Activated naive CD4-positive, alpha-beta T cell treated with anti-CD3 and anti-CD28 coated beads, Interleukin-2, amount 10 ng/mL, durations not matched to agents 7 days and 5 days (primary cell): ENCODE measurements at regions not wholly inside any gene's neighbourhood (a gene's known extent, or its start where the extent isn't known, plus 50 kb on each side); places are given as distances from the start of the nearest gene placed in this dataset.

Source experiments
- CTCF ChIA-PET: fragments of 350-600 bp; sonication (Branson Sonifier 250); formaldehyde crosslinking; loops from one replicate; lab custom pipeline; 2021; ENCODE audit warnings: antibody characterized with exemption; lab: Charles Lee
- DNase-seq: peaks from one replicate; pipeline ENCODE4 v3.0.0-alpha.2; 2020
- H3K27ac Mint-ChIP-seq: one replicate; pipeline ENCODE4 v1.8.0; 2021; ENCODE audit warnings: mild to moderate bottlenecking, moderate library complexity, mixed read lengths
- H3K27me3 Mint-ChIP-seq: one replicate; pipeline ENCODE4 v1.8.0; 2021; ENCODE audit warnings: mild to moderate bottlenecking, mixed read lengths
- H3K36me3 Mint-ChIP-seq: one replicate; pipeline ENCODE4 v1.8.0; 2021; ENCODE audit warnings: mixed read lengths
- H3K4me1 Mint-ChIP-seq: one replicate; pipeline ENCODE4 v1.8.0; 2021; ENCODE audit warnings: mixed read lengths
- H3K4me3 Mint-ChIP-seq: one replicate; pipeline ENCODE4 v1.8.0; 2021; ENCODE audit warnings: mild to moderate bottlenecking, moderate library complexity, mixed read lengths
- H3K9me3 Mint-ChIP-seq: one replicate; pipeline ENCODE4 v1.8.0; 2021; ENCODE audit warnings: mixed read lengths

- peak overlapping the region; percentile 98 for H3K27ac Mint-ChIP-seq
- CTCF ChIA-PET: no interaction called here
- H3K4me1 Mint-ChIP-seq: peaks cover 81% of the 10 kb centered on the region
- peak; percentile 64 for DNase-seq
- peaks cover 13% of the 10 kb centered on the region for H3K36me3 Mint-ChIP-seq
- no peak overlapping the region for H3K4me3 Mint-ChIP-seq
- peaks cover 8% of the 10 kb centered on the region for H3K9me3 Mint-ChIP-seq
- peaks cover 9% of the 10 kb centered on the region for H3K27me3 Mint-ChIP-seq
Observed at GRCh38 chr1:114342376-114342775, 168.6 kb downstream of the TRIM33 start.

- Mint-ChIP-seq H3K27me3 (peaks cover 9% of the 10 kb centered on the region), H3K4me1 (peaks cover 76% of the 10 kb centered on the region), H3K36me3 (peaks cover 13% of the 10 kb centered on the region), H3K27ac (peak overlapping the region; percentile 98), H3K9me3 (peaks cover 8% of the 10 kb centered on the region), H3K4me3 (no peak overlapping the region)
- CTCF ChIA-PET: interaction anchor here (1.1 kb wide), 2 partner anchors 12 to 87 kb away, joined by 3 to 4 read pairs; no protein-coding TSS in a partner anchor
- no peak for DNase-seq
Observed at GRCh38 chr1:114341856-114342255, 169.1 kb downstream of the TRIM33 start.

- H3K27me3 Mint-ChIP-seq: peaks cover 5% of the 10 kb centered on the region
- H3K4me3 Mint-ChIP-seq: peak overlapping the region; percentile 32
- H3K36me3 Mint-ChIP-seq: peaks cover 13% of the 10 kb centered on the region
- peaks cover 71% of the 10 kb centered on the region for H3K4me1 Mint-ChIP-seq
- CTCF ChIA-PET: interaction anchor here (1.1 to 1.2 kb wide), 3 partner anchors 8 to 87 kb away, joined by 3 to 4 read pairs (median 3); no protein-coding TSS in a partner anchor
- H3K27ac Mint-ChIP-seq: peak overlapping the region; percentile 98
- peak; percentile 76 for DNase-seq
- H3K9me3 Mint-ChIP-seq: peaks cover 8% of the 10 kb centered on the region
Observed at GRCh38 chr1:114341299-114341698, 169.7 kb downstream of the TRIM33 start.

GRCh38 chr1:114340892-114341291, 170.1 kb downstream of the TRIM33 start:
- H3K27ac Mint-ChIP-seq: peak overlapping the region; percentile 98
- H3K9me3 Mint-ChIP-seq: peaks cover 8% of the 10 kb centered on the region
- peaks cover 69% of the 10 kb centered on the region for H3K4me1 Mint-ChIP-seq
- no peak for DNase-seq
- H3K36me3 Mint-ChIP-seq: peaks cover 13% of the 10 kb centered on the region
- H3K27me3 Mint-ChIP-seq: peaks cover 5% of the 10 kb centered on the region
- CTCF ChIA-PET: interaction anchor here (1.1 to 1.2 kb wide), 3 partner anchors 9 to 88 kb away, joined by 3 to 4 read pairs (median 3); no protein-coding TSS in a partner anchor
- H3K4me3 Mint-ChIP-seq: no peak overlapping the region

- peak overlapping the region; percentile 78 for H3K27ac Mint-ChIP-seq
- no peak for DNase-seq
- peaks cover 5% of the 10 kb centered on the region for H3K27me3 Mint-ChIP-seq
- peaks cover 8% of the 10 kb centered on the region for H3K9me3 Mint-ChIP-seq
- peaks cover 69% of the 10 kb centered on the region for H3K4me1 Mint-ChIP-seq
- CTCF ChIA-PET: interaction anchor here (0.5 to 2.7 kb wide), 3 partner anchors 10 to 57 kb away, joined by 5 to 6 read pairs (median 5); no protein-coding TSS in a partner anchor
- no peak overlapping the region for H3K4me3 Mint-ChIP-seq
- peaks cover 13% of the 10 kb centered on the region for H3K36me3 Mint-ChIP-seq
Observed at GRCh38 chr1:114339379-114339778, 171.6 kb downstream of the TRIM33 start.

- peaks cover 74% of the 10 kb centered on the region for H3K4me1 Mint-ChIP-seq
Observed at GRCh38 chr1:114338191-114338890, 172.7 kb downstream of the TRIM33 start.

GRCh38 chr1:114337417-114337816, 173.6 kb downstream of the TRIM33 start:
- Mint-ChIP-seq H3K9me3 (peaks cover 8% of the 10 kb centered on the region), H3K36me3 (peaks cover 11% of the 10 kb centered on the region), H3K27ac (no peak overlapping the region), H3K4me1 (peaks cover 75% of the 10 kb centered on the region), H3K27me3 (peaks cover 5% of the 10 kb centered on the region), H3K4me3 (no peak overlapping the region)
- no peak for DNase-seq
- CTCF ChIA-PET: interaction anchor here (1.6 to 2.7 kb wide), 2 partner anchors 8 to 10 kb away, joined by 6 read pairs; no protein-coding TSS in a partner anchor

More at GRCh38 chr1:114338191-114338890, 172.7 kb downstream of the TRIM33 start:
- Mint-ChIP-seq H3K36me3 (peaks cover 13% of the 10 kb centered on the region), H3K27me3 (peaks cover 5% of the 10 kb centered on the region), H3K27ac (no peak overlapping the region), H3K4me3 (no peak overlapping the region), H3K9me3 (peaks cover 8% of the 10 kb centered on the region)
- no peak for DNase-seq
- CTCF ChIA-PET: interaction anchor here (1.6 to 2.7 kb wide), 2 partner anchors 9 kb away, joined by 6 read pairs; no protein-coding TSS in a partner anchor

GRCh38 chr1:114336360-114336759, 174.6 kb downstream of the TRIM33 start:
- Mint-ChIP-seq H3K9me3 (peaks cover 5% of the 10 kb centered on the region), H3K27ac (no peak overlapping the region), H3K4me3 (no peak overlapping the region), H3K4me1 (peaks cover 74% of the 10 kb centered on the region), H3K27me3 (peaks cover 5% of the 10 kb centered on the region), H3K36me3 (peaks cover 12% of the 10 kb centered on the region)
- DNase-seq: no peak
- CTCF ChIA-PET: no interaction called here

GRCh38 chr1:114335273-114335672, 175.7 kb downstream of the TRIM33 start:
- no peak for DNase-seq
- Mint-ChIP-seq H3K9me3 (no peaks in the 10 kb centered on the region), H3K27ac (peak overlapping the region; percentile 81), H3K4me1 (peaks cover 73% of the 10 kb centered on the region), H3K36me3 (peaks cover 8% of the 10 kb centered on the region), H3K27me3 (peaks cover 5% of the 10 kb centered on the region), H3K4me3 (no peak overlapping the region)
- CTCF ChIA-PET: interaction anchor here (1.1 to 1.2 kb wide), 2 partner anchors 10 to 12 kb away, joined by 3 to 9 read pairs; no protein-coding TSS in a partner anchor

- CTCF ChIA-PET: interaction anchor here (0.7 to 1.2 kb wide), 3 partner anchors 11 to 243 kb away, joined by 3 to 9 read pairs (median 3); no protein-coding TSS in a partner anchor
- DNase-seq: no peak
- Mint-ChIP-seq H3K27me3 (peaks cover 3% of the 10 kb centered on the region), H3K27ac (peak overlapping the region; percentile 81), H3K4me3 (no peak overlapping the region), H3K36me3 (peaks cover 4% of the 10 kb centered on the region), H3K4me1 (peaks cover 71% of the 10 kb centered on the region), H3K9me3 (no peaks in the 10 kb centered on the region)
Observed at GRCh38 chr1:114334297-114334696, 176.7 kb downstream of the TRIM33 start.

GRCh38 chr1:114333690-114334089, 177.3 kb downstream of the TRIM33 start:
- CTCF ChIA-PET: interaction anchor here (1.2 to 2.7 kb wide), 2 partner anchors 12 to 51 kb away, joined by 4 to 10 read pairs; no protein-coding TSS in a partner anchor
- Mint-ChIP-seq H3K9me3 (no peaks in the 10 kb centered on the region), H3K27me3 (no peaks in the 10 kb centered on the region), H3K27ac (peak overlapping the region; percentile 63), H3K36me3 (peaks cover 4% of the 10 kb centered on the region), H3K4me1 (peaks cover 71% of the 10 kb centered on the region), H3K4me3 (peak overlapping the region; percentile 24)
- no peak for DNase-seq

GRCh38 chr1:114331936-114332335, 178.3 kb upstream of the SYT6 start:
- Mint-ChIP-seq H3K4me1 (peaks cover 64% of the 10 kb centered on the region), H3K4me3 (no peak overlapping the region), H3K9me3 (no peaks in the 10 kb centered on the region), H3K36me3 (peaks cover 4% of the 10 kb centered on the region), H3K27me3 (no peaks in the 10 kb centered on the region), H3K27ac (peak overlapping the region; percentile 12)
- CTCF ChIA-PET: interaction anchor here (1.5 to 2.7 kb wide), 2 partner anchors 14 to 425 kb away, joined by 3 to 10 read pairs; no protein-coding TSS in a partner anchor
- DNase-seq: no peak

- no peak overlapping the region for H3K4me3 Mint-ChIP-seq
- CTCF ChIA-PET: interaction anchor here (0.9 to 1.8 kb wide), 2 partner anchors 8 to 17 kb away, joined by 4 to 6 read pairs; no protein-coding TSS in a partner anchor
- peak overlapping the region; percentile 42 for H3K27ac Mint-ChIP-seq
- peaks cover 64% of the 10 kb centered on the region for H3K4me1 Mint-ChIP-seq
- H3K9me3 Mint-ChIP-seq: no peaks in the 10 kb centered on the region
- no peaks in the 10 kb centered on the region for H3K27me3 Mint-ChIP-seq
- H3K36me3 Mint-ChIP-seq: peaks cover 4% of the 10 kb centered on the region
- peak; percentile 65 for DNase-seq
Observed at GRCh38 chr1:114330451-114330983, 176.8 kb upstream of the SYT6 start.

GRCh38 chr1:114328361-114328904, 174.8 kb upstream of the SYT6 start:
- H3K27me3 Mint-ChIP-seq: peaks cover 8% of the 10 kb centered on the region
- peaks cover 43% of the 10 kb centered on the region for H3K4me1 Mint-ChIP-seq
- DNase-seq: no peak
- H3K9me3 Mint-ChIP-seq: no peaks in the 10 kb centered on the region
- H3K27ac Mint-ChIP-seq: no peak overlapping the region
- no peak overlapping the region for H3K4me3 Mint-ChIP-seq
- CTCF ChIA-PET: no interaction called here
- peaks cover 4% of the 10 kb centered on the region for H3K36me3 Mint-ChIP-seq
